ENCODE measurements at regions not wholly inside any gene's neighbourhood (a gene's known extent, or its start where the extent isn't known, plus 50 kb on each side); places are given as distances from the start of the nearest gene placed in this dataset.

DNA sequence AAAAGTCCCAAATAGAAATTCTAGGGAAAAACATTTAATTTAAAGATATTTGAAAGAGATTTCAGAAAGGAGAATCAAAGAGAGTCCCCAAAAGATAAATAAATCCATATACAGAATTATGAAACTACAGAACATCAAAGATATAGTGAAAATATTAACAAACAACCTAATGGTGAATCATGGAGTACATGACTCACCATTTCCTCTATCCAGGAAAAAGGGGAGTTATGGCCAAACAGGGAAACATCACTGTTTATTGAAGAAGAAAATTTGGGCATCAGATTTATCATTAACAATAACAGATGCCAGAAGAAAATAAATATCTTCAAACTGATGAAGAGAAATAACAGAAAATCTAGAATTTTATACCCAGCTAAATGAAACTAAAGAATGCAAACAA is 448.3 kb downstream of the CDH2 start:
- H3K4me3 ChIP-seq (ENCODE audit: control insufficient read depth, low read depth, low read length): no peak overlapping the region
- DNase-seq (ENCODE audit: low read depth): no peak
- no peak for TF ChIP-seq CTCF (IDR thresholded peaks at IDR 0.05; ENCODE audit: control insufficient read depth, insufficient read depth, low read depth, low read length, missing control alignments)

DNA sequence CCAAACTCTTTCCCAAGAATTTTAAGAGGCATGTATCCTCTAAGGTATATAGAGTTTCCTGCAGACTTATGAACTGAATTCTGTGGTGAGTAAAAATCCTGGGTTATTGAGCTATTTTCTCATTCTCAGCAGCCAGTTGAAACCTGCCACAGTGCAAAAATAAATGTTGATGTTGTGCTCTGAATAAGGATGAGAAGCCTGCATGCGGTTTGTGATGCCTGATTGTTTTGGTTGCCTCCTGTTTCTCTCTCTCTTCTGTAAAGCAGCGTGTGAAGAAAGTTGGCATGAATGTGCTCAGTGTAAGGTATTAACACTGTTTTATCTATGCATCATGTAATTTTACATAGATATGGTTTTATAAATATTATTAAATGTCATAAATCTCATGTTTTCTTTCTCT is 452.6 kb downstream of the CDH2 start:
- H3K4me3 ChIP-seq (ENCODE audit: control insufficient read depth, low read depth, low read length): no peak overlapping the region
- TF ChIP-seq CTCF (IDR thresholded peaks at IDR 0.05; ENCODE audit: control insufficient read depth, insufficient read depth, low read depth, low read length, missing control alignments): no peak
- no peak for DNase-seq (ENCODE audit: low read depth)

DNA sequence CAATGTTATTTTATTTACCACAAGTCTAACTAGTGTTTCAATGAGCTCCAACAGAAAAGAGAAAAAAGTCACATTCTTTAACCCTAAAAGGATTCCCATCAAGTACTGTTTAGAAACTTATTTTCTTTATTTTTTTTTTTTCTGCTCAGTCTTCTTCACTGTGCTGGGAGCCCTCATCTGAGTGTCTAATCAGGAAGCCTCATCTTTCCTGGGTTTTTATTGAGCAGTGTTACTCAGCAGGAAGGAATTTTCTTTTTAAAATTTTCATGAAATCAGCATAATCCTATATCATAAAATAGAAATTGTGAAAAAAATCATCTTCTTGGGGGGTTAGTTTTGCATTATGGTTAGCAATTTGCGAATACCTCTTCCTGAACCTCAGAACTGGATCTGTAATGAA is 453.8 kb downstream of the CDH2 start:
- no peak for DNase-seq (ENCODE audit: low read depth)
- no peak overlapping the region for H3K4me3 ChIP-seq (ENCODE audit: control insufficient read depth, low read depth, low read length)
- TF ChIP-seq CTCF (IDR thresholded peaks at IDR 0.05; ENCODE audit: control insufficient read depth, insufficient read depth, low read depth, low read length, missing control alignments): no peak

DNA sequence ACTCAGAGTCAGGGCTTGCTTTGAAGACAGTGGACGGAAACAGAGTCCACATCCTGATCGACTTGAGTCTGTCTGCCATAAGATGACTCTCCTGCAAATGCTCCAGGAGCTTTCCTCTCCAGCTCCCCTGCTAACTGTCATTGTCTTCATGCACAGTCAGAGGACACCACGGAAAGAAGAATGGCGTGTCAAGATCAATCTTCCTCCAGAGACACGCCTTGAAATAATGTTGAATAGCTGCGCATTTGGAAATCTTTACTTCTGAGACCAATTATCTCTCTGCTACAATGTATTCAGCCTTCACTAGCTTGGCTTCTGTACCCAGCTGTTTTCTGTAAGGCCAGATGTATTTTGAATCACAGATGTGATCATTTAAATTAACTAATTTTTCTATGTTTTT is 457.2 kb downstream of the CDH2 start:
- DNase-seq (ENCODE audit: low read depth): no peak
- TF ChIP-seq CTCF (IDR thresholded peaks at IDR 0.05; ENCODE audit: control insufficient read depth, insufficient read depth, low read depth, low read length, missing control alignments): no peak
- no peak overlapping the region for H3K4me3 ChIP-seq (ENCODE audit: control insufficient read depth, low read depth, low read length)

GRCh38 chr18:27717816-27718215 is 459.1 kb downstream of the CDH2 start:
- DNase-seq (ENCODE audit: low read depth): no peak
- TF ChIP-seq CTCF (IDR thresholded peaks at IDR 0.05; ENCODE audit: control insufficient read depth, insufficient read depth, low read depth, low read length, missing control alignments): no peak

GRCh38 chr18:27717250-27717649 is 459.7 kb downstream of the CDH2 start:
- no peak for TF ChIP-seq CTCF (IDR thresholded peaks at IDR 0.05; ENCODE audit: control insufficient read depth, insufficient read depth, low read depth, low read length, missing control alignments)
- no peak overlapping the region for H3K4me3 ChIP-seq (ENCODE audit: control insufficient read depth, low read depth, low read length)
- no peak for DNase-seq (ENCODE audit: low read depth)

More at GRCh38 chr18:27717816-27718215, 459.1 kb downstream of the CDH2 start:
- no peak overlapping the region for H3K4me3 ChIP-seq (ENCODE audit: control insufficient read depth, low read depth, low read length)

DNA sequence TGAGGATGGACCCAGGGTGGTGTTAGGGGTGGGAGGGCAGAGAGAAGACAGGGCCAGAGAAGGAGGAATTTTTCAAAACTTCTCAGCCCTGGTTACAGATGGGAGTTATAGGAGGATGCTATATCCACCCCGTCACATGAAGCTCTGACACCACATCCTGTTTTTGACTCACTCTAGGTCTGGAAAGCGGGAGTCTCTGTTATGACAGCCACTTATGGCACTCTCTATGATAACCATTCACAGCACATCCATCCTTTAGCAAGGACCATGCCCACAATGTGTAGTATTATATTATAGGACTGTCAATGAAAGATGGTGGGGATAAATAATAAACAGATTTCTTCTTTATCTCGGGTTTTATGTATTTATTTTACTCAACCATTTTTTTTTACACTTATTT is 461.2 kb downstream of the CDH2 start:
- DNase-seq (ENCODE audit: low read depth): no peak
- H3K4me3 ChIP-seq (ENCODE audit: control insufficient read depth, low read depth, low read length): no peak overlapping the region
- TF ChIP-seq CTCF (IDR thresholded peaks at IDR 0.05; ENCODE audit: control insufficient read depth, insufficient read depth, low read depth, low read length, missing control alignments): no peak
